ENCODE measurements at regions not wholly inside any gene's neighbourhood (a gene's known extent, or its start where the extent isn't known, plus 50 kb on each side); places are given as distances from the start of the nearest gene placed in this dataset.

- TF ChIP-seq CTCF (IDR thresholded peaks at IDR 0.05) (no peak), ZFX (IDR thresholded peaks at IDR 0.05; ENCODE audit: borderline replicate concordance) (no peak)
Measured at GRCh38 chr21:21845901-21846300, 847.7 kb downstream of the NCAM2 start.

All from 22Rv1 (cell line).